MM.1S (cell line): ENCODE measurements at regions not wholly inside any gene's neighbourhood (a gene's known extent, or its start where the extent isn't known, plus 50 kb on each side); places are given as distances from the start of the nearest gene placed in this dataset.

Experiments
- CTCF ChIP-seq: fragments of 300-600 bp; sonication (generic); IDR thresholded peaks from 2 replicates; pipeline ENCODE4 v1.5.1; 2016; ENCODE audit warnings: antibody characterized with exemption, low read length, mixed read lengths
- EZH2 ChIP-seq: fragments of 300-600 bp; sonication (generic); optimal IDR thresholded peaks from 2 replicates; pipeline ENCODE3; 2017; ENCODE audit warnings: low read depth, mild to moderate bottlenecking, antibody characterized with exemption, low read length, mixed read lengths

GRCh38 chr10:93178226-93178625 lies 104.5 kb downstream of the CYP26A1 start:
- TF ChIP-seq CTCF, result no peak
- TF ChIP-seq EZH2, result no peak
